IPS DF 4.7 (cell line): ENCODE measurements at regions not wholly inside any gene's neighbourhood (a gene's known extent, or its start where the extent isn't known, plus 50 kb on each side); places are given as distances from the start of the nearest gene placed in this dataset.
"Not testable (repeated sequence)": the region's sequence is repeated elsewhere in the genome, so short reads cannot be mapped to it uniquely, and the experiment has no call there.

Source experiments
- DNase-seq: peaks from one replicate; pipeline ENCODE4 v3.0.0-alpha.2; 2013; ENCODE audit warnings: low spot score; ENCODE audit errors: extremely low read depth

GRCh38 chr4:53959343-53960120, 104.9 kb downstream of the CHIC2 start:
- DNase-seq: no peak

- no peak for DNase-seq
Observed at GRCh38 chr4:53956454-53956853, 108.0 kb downstream of the CHIC2 start.

DNA sequence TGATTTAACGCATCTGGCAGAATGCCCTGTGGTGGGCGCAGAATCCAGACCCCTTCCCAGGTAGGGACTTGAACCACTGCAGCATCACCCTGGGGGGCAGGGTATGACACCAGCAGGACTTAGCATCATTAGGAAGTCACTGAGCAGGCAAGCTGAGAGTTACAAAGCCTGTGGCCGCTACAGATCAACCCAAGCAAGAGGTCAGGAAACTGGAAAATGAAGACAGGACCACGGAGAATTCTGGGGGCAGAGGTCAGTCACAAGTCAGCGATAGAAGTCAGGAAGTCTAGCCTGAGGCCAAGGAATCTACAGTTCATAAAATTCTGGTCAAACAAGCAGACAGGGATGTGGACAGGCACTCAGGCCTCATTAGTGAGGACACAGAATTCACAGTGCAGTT, 108.4 kb downstream of the CHIC2 start:
- DNase-seq: no peak

GRCh38 chr4:53951414-53951813, 113.0 kb downstream of the CHIC2 start:
- no peak for DNase-seq

GRCh38 chr4:53943345-53944085, 120.9 kb downstream of the CHIC2 start:
- no peak for DNase-seq

DNA sequence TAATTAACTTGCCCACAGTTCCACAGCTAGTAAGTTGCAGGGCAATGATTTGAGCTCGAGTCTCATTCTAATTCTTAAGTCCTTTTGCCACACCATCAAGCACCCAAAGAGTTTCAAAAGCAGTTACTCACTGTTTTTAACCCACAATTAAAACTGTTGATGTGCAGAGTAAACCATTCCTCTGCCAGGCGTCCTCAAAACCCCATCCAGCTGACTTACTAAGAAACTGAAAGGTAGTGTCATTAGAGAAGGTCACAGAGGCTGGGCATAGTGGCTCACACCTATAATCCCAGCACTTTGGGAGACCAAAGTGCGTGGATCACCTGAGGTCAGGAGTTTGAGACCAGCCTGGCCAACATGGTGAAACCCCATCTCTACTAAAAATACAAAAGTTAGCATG, 121.7 kb downstream of the CHIC2 start:
- no peak for DNase-seq

DNA sequence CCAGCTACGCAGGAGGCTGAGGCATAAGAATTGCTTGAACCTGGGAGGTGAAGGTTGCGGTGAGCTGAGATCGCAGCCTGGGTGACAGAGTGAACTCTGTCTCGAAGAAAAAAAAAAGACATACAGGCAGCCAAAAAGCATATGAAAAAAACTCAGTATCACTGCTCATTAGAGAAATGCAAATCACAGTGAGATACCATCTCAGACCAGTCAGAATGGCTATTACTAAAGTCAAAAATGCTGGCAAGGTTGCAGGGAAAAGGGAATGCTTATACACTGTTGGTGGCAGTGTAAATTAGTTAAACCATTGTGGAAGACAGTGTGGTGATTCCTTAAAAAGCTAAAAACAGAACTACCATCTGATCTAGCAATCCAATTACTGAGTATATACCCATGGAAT, 123.1 kb downstream of the CHIC2 start:
- DNase-seq: no peak

DNA sequence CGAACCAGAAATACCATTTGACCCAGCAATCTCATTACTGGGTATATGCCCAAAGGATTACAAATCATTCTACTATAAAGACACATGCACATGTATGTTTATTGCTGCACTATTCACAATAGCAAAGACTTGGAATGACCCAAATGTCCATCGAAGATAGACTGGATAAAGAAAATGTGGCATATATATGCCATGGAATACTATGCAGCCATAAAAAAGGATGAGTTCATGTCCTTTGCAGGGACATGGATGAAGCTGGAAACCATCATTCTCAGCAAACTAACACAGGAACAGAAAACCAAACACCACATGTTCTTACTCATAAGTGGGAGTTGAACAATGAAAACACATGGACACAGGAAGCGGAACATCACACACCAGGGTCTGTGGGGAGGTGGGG, 124.5 kb downstream of the CHIC2 start:
- not testable (repeated sequence) for DNase-seq

DNA sequence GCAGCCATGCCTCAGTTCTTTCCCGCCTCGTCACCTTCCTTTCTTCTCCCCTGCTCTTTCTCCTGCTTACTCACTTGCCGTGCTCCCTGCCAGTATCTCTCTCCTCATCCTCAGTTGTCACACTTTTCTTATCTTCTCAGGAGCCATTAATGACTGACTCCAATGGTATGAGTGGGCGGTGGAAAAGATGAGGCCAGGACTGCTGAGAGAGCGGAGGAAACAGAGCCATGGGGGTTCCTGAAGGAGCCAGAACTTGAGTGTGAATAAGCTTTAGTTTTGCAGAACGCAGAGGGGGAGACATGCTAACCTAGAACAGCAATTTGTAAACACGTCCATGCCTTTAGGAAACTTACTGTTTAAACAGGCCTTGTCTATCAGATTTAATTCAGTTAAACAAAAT, 126.5 kb downstream of the CHIC2 start:
- no peak for DNase-seq

GRCh38 chr4:53937327-53937726, 127.1 kb downstream of the CHIC2 start:
- no peak for DNase-seq

DNA sequence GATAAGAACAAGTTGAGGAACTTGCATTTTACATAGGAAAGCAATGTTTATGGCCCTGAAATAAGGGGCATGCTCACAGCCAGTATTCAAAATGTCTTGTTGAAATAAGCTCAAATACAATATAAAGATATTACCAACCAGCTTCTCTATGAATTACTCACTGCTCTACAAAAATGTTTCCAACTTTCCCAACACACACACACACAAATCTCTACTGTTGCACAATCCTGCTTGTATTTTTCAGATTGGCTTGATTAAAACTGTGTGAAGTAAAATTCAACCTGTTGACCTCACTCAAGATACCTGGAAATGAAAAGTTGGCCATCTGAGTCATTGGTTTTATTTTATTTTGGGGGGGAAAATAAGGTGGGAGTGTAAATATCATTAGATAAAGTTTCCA, 128.6 kb downstream of the CHIC2 start:
- DNase-seq: no peak

DNA sequence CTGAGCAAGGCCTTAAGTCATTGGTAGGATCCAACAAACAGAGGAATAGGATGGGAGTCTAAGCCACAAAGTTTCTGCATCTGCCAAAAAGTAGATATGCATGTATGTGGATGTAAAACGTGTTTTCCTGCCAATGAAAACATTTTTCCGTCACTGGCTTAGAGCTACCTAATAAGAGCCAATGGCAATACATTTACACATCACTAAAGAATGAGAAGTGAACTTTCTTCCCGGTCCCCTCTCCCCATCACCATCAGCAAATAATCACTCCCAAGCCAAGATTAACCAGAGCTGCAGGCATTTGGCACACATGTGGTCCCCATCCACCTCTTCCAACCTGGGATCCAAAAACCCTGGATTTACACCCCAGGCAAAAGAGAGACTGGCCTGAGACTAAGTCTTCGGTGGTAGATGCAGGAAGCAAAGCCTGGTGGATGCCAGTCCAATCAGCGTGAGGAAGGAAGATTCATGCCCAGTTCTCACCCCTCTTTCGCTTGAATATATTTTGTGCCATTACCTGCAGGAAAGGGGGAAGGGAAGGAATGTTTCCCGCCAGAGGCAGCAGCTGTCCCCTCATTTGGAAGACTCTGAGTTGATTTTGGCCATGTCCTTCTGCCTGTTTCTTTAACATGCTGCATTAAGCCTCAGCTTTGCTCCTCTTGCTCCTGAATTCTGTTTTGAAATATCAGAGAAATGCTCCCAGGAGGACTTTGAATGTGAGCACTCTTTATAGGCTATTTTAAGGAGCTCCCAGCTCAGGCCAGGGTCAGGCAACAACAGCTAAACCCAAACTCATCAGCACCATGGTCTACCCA, 131.4 kb downstream of the CHIC2 start:
- DNase-seq: no peak

DNA sequence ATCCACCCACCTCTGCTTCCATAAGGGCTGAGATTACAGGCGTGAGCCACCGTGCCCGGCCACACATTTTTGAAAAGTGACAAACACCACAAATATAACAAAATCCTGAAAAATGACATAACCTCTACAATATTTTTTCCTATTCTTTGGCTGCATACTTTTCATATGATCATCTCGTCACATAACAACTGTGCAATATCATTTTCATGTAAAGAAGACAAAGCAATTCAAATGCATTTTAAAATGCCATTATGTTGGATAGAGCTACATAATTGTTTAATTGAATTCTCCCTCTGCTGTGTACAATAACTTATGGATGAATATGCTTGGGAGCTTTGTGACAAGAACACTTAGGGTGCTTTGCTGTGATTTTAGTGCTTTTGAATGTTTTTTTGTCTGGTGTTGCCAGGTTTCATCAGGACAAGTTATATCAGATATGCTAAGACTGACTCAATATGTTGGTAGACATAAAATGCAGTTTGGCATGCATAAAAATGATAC, 132.9 kb downstream of the CHIC2 start:
- no peak for DNase-seq

- DNase-seq: no peak
Observed at GRCh38 chr4:53929955-53930798, 134.2 kb downstream of the CHIC2 start.

GRCh38 chr4:53929311-53929710, 135.1 kb downstream of the CHIC2 start:
- DNase-seq: no peak

GRCh38 chr4:53928825-53929224, 135.6 kb downstream of the CHIC2 start:
- no peak for DNase-seq

DNA sequence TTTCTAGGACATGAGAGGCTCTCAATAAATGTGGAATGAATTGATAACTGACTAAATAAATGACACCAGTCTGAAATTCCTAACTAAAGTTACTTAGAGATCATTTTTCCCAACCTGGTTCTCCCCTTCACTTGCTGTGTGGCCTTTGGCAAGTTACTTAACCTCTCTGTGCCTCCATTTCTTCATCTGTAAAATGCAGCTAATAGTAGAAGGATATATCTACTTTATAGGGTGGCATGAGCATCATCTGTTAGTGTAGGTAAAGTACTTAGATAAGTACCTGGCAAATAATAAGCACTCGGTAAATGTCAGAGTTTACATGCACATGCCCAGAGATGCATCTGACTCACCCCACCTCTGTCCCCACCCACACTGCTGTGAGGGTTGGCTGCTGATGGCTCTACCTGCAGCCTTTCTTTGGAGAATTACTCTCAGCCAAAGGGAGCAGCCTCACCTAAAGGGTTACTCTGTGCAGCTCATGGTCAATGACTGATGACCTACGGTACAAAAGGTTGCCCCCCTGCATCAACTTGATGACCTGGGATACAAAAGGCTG, 139.3 kb downstream of the CHIC2 start:
- DNase-seq: no peak

GRCh38 chr4:53924333-53925049, 139.9 kb downstream of the CHIC2 start:
- DNase-seq: no peak

- DNase-seq: no peak
Observed at GRCh38 chr4:53923921-53924320, 140.5 kb downstream of the CHIC2 start.

GRCh38 chr4:53921856-53922255, 142.5 kb downstream of the CHIC2 start:
- no peak for DNase-seq
